ENCODE measurements at regions not wholly inside any gene's neighbourhood (a gene's known extent, or its start where the extent isn't known, plus 50 kb on each side); places are given as distances from the start of the nearest gene placed in this dataset.

- H4K20me1 ChIP-seq (replicated peaks; ENCODE audit: insufficient read depth) = no peaks in the 10 kb centered on the region
Measured at GRCh38 chr7:41287559-41288335, 415.1 kb downstream of the INHBA start.

More at GRCh38 chr7:41287559-41288335, 415.1 kb downstream of the INHBA start:
- H3K9me2 ChIP-seq (ENCODE audit: insufficient read depth) = no peaks in the 10 kb centered on the region
- no peak overlapping the region for H2AFZ ChIP-seq
- no peak overlapping the region for H3K4me3 ChIP-seq
- DNase-seq (ENCODE audit: low spot score) (peak; percentile 78), ATAC-seq (peak; percentile 92)
- H3K79me2 ChIP-seq (replicated peaks; ENCODE audit: insufficient read depth) = no peaks in the 10 kb centered on the region
- no peaks in the 10 kb centered on the region; the same call in 1 of the 2 replicates for H3K36me3 ChIP-seq (ENCODE audit: insufficient read depth)
- H3K4me2 ChIP-seq = 0 out of 2 replicates have a peak overlapping the region, but pooled peaks have one; percentile 7
- H3K27me3 Mint-ChIP-seq (ENCODE audit: insufficient read depth, low read depth, poor library complexity) = peaks cover 5% of the 10 kb centered on the region
- peaks cover 3% of the 10 kb centered on the region for H3K36me3 Mint-ChIP-seq (ENCODE audit: low read depth)
- peaks cover 8% of the 10 kb centered on the region for H3K4me1 Mint-ChIP-seq
- H3K27me3 ChIP-seq (ENCODE audit: insufficient read depth) = peaks cover 32% of the 10 kb centered on the region
- H3K27ac ChIP-seq (ENCODE audit: low read depth) = no peak overlapping the region
- H3K4me3 Mint-ChIP-seq = no peak overlapping the region
- no peaks in the 10 kb centered on the region for H3F3A ChIP-seq (replicated peaks; ENCODE audit: low read depth)
- H3K4me1 ChIP-seq (ENCODE audit: insufficient read depth) = 0 out of 2 replicates have a peak, but pooled peaks cover 5% of the 10 kb centered on the region
- no peak overlapping the region for H3K27ac Mint-ChIP-seq
- TF ChIP-seq EZH2 (IDR thresholded peaks at IDR 0.05; ENCODE audit: low read depth, unreplicated experiment) = no peak
- no peak for TF ChIP-seq NANOG (IDR thresholded peaks at IDR 0.05; ENCODE audit: borderline replicate concordance)
- peak; percentile 31; the same call in 1 of the 2 replicates for TF ChIP-seq ZNF462 (CRISPR knock-in tag; IDR thresholded peaks at IDR 0.05)
- no peak for TF ChIP-seq ZNF114 (CRISPR knock-in tag; IDR thresholded peaks at IDR 0.05)
- TF ChIP-seq CTCF (conservative IDR thresholded peaks at IDR 0.05; ENCODE audit: low read depth in 2 of 2) = no peak
- TF ChIP-seq POLR2AphosphoS5 (IDR thresholded peaks at IDR 0.05; ENCODE audit: low read depth) = no peak
- TF ChIP-seq ETS1 (IDR thresholded peaks at IDR 0.05) = no peak
- peaks cover 18% of the 10 kb centered on the region; the same call in 2 of the 3 replicates for H3K9me3 Mint-ChIP-seq

All from GM23338 (cell line).